HCT116 (cell line): ENCODE measurements at regions not wholly inside any gene's neighbourhood (a gene's known extent, or its start where the extent isn't known, plus 50 kb on each side); places are given as distances from the start of the nearest gene placed in this dataset.

Source experiments
- ATAC-seq: fragments of 200-7000 bp; cut with Tn5 transposase; 2 replicates; pipeline ENCODE4 v1.9.1; 2020; ENCODE audit warnings: mild to moderate bottlenecking, moderate library complexity
- BruUV-seq: library from RNA; stranded (reverse); fragments of 400-500 nt; replicated peaks from 2 replicates; lab custom pipeline; 2021; lab: Mats Ljungman, UMichigan
- CTCF ChIA-PET: fragments of 300-600 bp; sonication (Branson Sonifier 250); formaldehyde crosslinking; loops from one replicate; lab custom pipeline; 2021; ENCODE audit warnings: antibody characterized with exemption; lab: Charles Lee
- POLR2A ChIA-PET: fragments of 300-600, 350-600 bp; sonication (Branson Sonifier 250); formaldehyde crosslinking; loops from one replicate; lab custom pipeline; 2021; ENCODE audit warnings: antibody characterized with exemption; lab: Charles Lee
- RAD21 ChIA-PET, 2 experiments: fragments of 300-600 bp; sonication (Branson Sonifier 250); formaldehyde crosslinking; loops; one replicate each; lab custom pipeline; 2023; ENCODE audit warnings: low total read pairs in 2 of 2; ENCODE audit not compliant: uncharacterized antibody in 2 of 2, unreplicated experiment in 2 of 2, low non-redundant PET in 1 of 2; lab: Charles Lee
- DNase-seq: peaks from one replicate; pipeline ENCODE4 v3.0.0-alpha.2; 2010; ENCODE audit warnings: low read depth, low spot score
- H2AFZ ChIP-seq: fragments of 200-600 bp; shearing (Covaris generic), sonication (generic); 2 replicates; pipeline ENCODE4 v1.6.1; 2017; ENCODE audit warnings: low read depth, mixed run types, mixed read lengths, antibody characterized with exemption, low read length; ENCODE audit not compliant: poor library complexity, severe bottlenecking
- H3K27ac ChIP-seq: 2 replicates; pipeline ENCODE4 v1.5.1; 2012; ENCODE audit warnings: low read depth, low read length
- H3K27me3 ChIP-seq: fragments of 200-600 bp; sonication (generic); 2 replicates; pipeline ENCODE4 v1.6.1; 2016; ENCODE audit warnings: mixed run types, low read length, mixed read lengths; ENCODE audit not compliant: insufficient read depth
- H3K36me3 ChIP-seq, 2 experiments: fragments of 200-500 bp in 1 of 2; fragments of 200-600 bp in 1 of 2; sonication (Bioruptor generic) in 1 of 2; sonication (generic) in 1 of 2; 2 replicates each; pipeline versions ENCODE4 v1.5.1 to v1.6.1; 2014 to 2016; ENCODE audit warnings: low read length in 2 of 2, inconsistent platforms in 1 of 2, mixed read lengths in 1 of 2, mixed run types in 1 of 2; ENCODE audit not compliant: insufficient read depth in 2 of 2, control insufficient read depth in 1 of 2
- H3K4me1 ChIP-seq, 2 experiments: fragments of 200-600 bp in 1 of 2; sonication (generic) in 1 of 2; 2 replicates each; pipeline versions ENCODE4 v1.5.1 to v1.6.1; 2012 to 2017; ENCODE audit warnings: low read length in 2 of 2, inconsistent platforms in 1 of 2, mild to moderate bottlenecking in 1 of 2, mixed read lengths in 1 of 2, mixed run types in 1 of 2, moderate library complexity in 1 of 2; ENCODE audit not compliant: insufficient read depth in 2 of 2, control insufficient read depth in 1 of 2
- H3K4me2 ChIP-seq: fragments of 200-600 bp; sonication (generic); 2 replicates; pipeline ENCODE4 v1.6.1; 2017; ENCODE audit warnings: mixed run types, low read length, mixed read lengths
- H3K4me3 ChIP-seq, 2 experiments: fragments of 200-600 bp in 1 of 2; sonication (generic) in 1 of 2; replicated peaks in 1 of 2; 2 replicates each; pipeline ENCODE4 v1.5.1; 2011 to 2016; ENCODE audit warnings: low read length in 2 of 2, control low read depth in 1 of 2, low read depth in 1 of 2, mild to moderate bottlenecking in 1 of 2, mixed read lengths in 1 of 2, mixed run types in 1 of 2
- H3K79me2 ChIP-seq: fragments of 200-600 bp; sonication (generic); 2 replicates; pipeline ENCODE4 v1.6.1; 2017; ENCODE audit warnings: mild to moderate bottlenecking, mixed run types, low read length, moderate library complexity, mixed read lengths; ENCODE audit not compliant: insufficient read depth
- H3K9ac ChIP-seq: fragments of 200-600 bp; sonication (generic); 2 replicates; pipeline ENCODE4 v1.6.1; 2016; ENCODE audit warnings: low read length, mixed read lengths
- H3K9me2 ChIP-seq: fragments of 200-600 bp; sonication (generic), shearing (Covaris generic); 2 replicates; pipeline ENCODE4 v1.6.1; 2017; ENCODE audit warnings: mixed run types, mild to moderate bottlenecking, moderate library complexity; ENCODE audit not compliant: insufficient read depth
- H3K9me3 ChIP-seq, 2 experiments: fragments of 200-500 bp in 1 of 2; fragments of 200-600 bp in 1 of 2; sonication (Bioruptor generic) in 1 of 2; sonication (generic) in 1 of 2; 2 replicates each; pipeline ENCODE4 v1.6.1; 2014 to 2017; ENCODE audit warnings: low read length in 2 of 2, mixed read lengths in 2 of 2, inconsistent platforms in 1 of 2, low read depth in 1 of 2, mild to moderate bottlenecking in 1 of 2, mixed run types in 1 of 2, moderate library complexity in 1 of 2; ENCODE audit not compliant: control insufficient read depth in 1 of 2, insufficient read depth in 1 of 2
- H4K20me1 ChIP-seq: fragments of 200-600 bp; sonication (generic), shearing (Covaris generic); 2 replicates; pipeline ENCODE4 v1.6.1; 2017; ENCODE audit warnings: mixed run types, mild to moderate bottlenecking, moderate library complexity; ENCODE audit not compliant: insufficient read depth
- CEBPB ChIP-seq: IDR thresholded peaks from 2 replicates; pipeline ENCODE4 v1.6.1; 2012; ENCODE audit warnings: low read depth
- EGR1 ChIP-seq: IDR thresholded peaks from 2 replicates; pipeline ENCODE4 v1.6.1; 2012; ENCODE audit warnings: low read depth
- EZH2phosphoT487 ChIP-seq: fragments of 200-600 bp; IDR thresholded peaks from 2 replicates; pipeline ENCODE4 v1.6.1; 2018; ENCODE audit warnings: antibody characterized with exemption, borderline replicate concordance
- FOSL1 ChIP-seq: IDR thresholded peaks from 2 replicates; pipeline ENCODE4 v1.6.1; 2012; ENCODE audit warnings: low read depth
- JUND ChIP-seq: IDR thresholded peaks from 2 replicates; pipeline ENCODE4 v1.6.1; 2012
- POLR2A ChIP-seq: IDR thresholded peaks from 2 replicates; pipeline ENCODE4 v1.7.0; 2011; ENCODE audit warnings: borderline replicate concordance; ENCODE audit not compliant: insufficient read depth, insufficient read length; ENCODE audit errors: extremely low read depth
- RAD21 ChIP-seq: IDR thresholded peaks from 2 replicates; pipeline ENCODE4 v1.6.1; 2012; ENCODE audit warnings: low read depth, mild to moderate bottlenecking
- SIN3A ChIP-seq: IDR thresholded peaks from 2 replicates; pipeline ENCODE4 v1.6.1; 2012; ENCODE audit warnings: low read depth
- SP1 ChIP-seq: IDR thresholded peaks from 2 replicates; pipeline ENCODE4 v1.6.1; 2012; ENCODE audit warnings: low read depth
- SRF ChIP-seq: IDR thresholded peaks from 2 replicates; pipeline ENCODE4 v1.6.1; 2012; ENCODE audit warnings: low read depth
- TCF7L2 ChIP-seq: IDR thresholded peaks from 2 replicates; pipeline ENCODE4 v1.7.0; 2011; ENCODE audit warnings: borderline replicate concordance, inconsistent platforms; ENCODE audit not compliant: insufficient read depth, insufficient read length; ENCODE audit errors: extremely low read depth
- ZFX ChIP-seq: fragments of 450-650 bp; IDR thresholded peaks from 2 replicates; pipeline ENCODE4 v1.6.1; 2017
- intact Hi-C: fragments of 100-400 bp; cut with micrococcal nuclease; formaldehyde crosslinking; loops from 2 replicates; pipeline ENCODE4 v1.10.0; 2022
- TF ChIP-seq, protein P1 (sequence below): IDR thresholded peaks from 2 replicates; pipeline ENCODE4 v1.6.1; 2012; ENCODE audit warnings: low read depth
- TF ChIP-seq, protein P2 (sequence below): IDR thresholded peaks from 2 replicates; pipeline ENCODE4 v1.6.1; 2012
- TF ChIP-seq, protein P3 (sequence below): IDR thresholded peaks from 2 replicates; pipeline ENCODE4 v1.6.1; 2012

DNA sequence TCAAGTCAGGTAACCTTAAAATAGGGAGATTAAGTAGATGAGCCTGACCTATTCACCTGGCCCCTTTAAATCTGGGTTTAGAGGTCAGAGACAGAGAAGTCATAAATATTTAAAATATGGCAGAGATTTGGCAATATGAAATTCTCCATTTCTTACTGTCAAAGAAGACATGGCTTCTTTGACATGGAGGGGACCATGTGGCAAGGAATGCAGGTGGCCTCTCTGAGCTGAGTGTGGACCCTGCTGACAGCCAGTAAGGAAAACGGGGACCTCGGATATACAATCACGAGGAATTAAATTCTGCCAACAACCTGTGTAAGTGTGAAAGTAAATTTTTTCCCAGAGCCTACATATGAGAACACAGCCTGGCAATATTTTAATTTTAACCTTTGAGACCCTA is 427.5 kb upstream of the PROX1 start:
- no TSS peak for BruUV-seq
- CTCF ChIA-PET = no interaction called here

More for the DNA sequence above, 427.5 kb upstream of the PROX1 start:
- Histone ChIP-seq H3K9me3 (no peaks in the 10 kb centered on the region; a peak in 1 of 4 replicates), H4K20me1 (no peaks in the 10 kb centered on the region), H3K4me1 (no peaks in the 10 kb centered on the region), H3K4me2 (no peak overlapping the region), H3K4me3 (no peak overlapping the region), H3K9me2 (no peaks in the 10 kb centered on the region), H3K27me3 (no peaks in the 10 kb centered on the region), H3K9ac (no peak overlapping the region), H2AFZ (no peak overlapping the region), H3K36me3 (no peaks in the 10 kb centered on the region), H3K79me2 (no peaks in the 10 kb centered on the region), H3K27ac (no peak overlapping the region)
- ChIA-PET POLR2A (no interaction called here), RAD21 (no interaction called here)
- intact Hi-C loops = loop anchor here (10.0 kb wide), 1 partner anchor 435 kb away; no protein-coding TSS in a partner anchor
- no peak for TF ChIP-seq SRF
- TF ChIP-seq ZFX = no peak
- TF ChIP-seq JUND = no peak
- TF ChIP-seq EGR1 = no peak
- TF ChIP-seq EZH2phosphoT487 = no peak
- TF ChIP-seq RAD21 = no peak
- TF ChIP-seq POLR2A = no peak
- TF ChIP-seq, protein P1, sequence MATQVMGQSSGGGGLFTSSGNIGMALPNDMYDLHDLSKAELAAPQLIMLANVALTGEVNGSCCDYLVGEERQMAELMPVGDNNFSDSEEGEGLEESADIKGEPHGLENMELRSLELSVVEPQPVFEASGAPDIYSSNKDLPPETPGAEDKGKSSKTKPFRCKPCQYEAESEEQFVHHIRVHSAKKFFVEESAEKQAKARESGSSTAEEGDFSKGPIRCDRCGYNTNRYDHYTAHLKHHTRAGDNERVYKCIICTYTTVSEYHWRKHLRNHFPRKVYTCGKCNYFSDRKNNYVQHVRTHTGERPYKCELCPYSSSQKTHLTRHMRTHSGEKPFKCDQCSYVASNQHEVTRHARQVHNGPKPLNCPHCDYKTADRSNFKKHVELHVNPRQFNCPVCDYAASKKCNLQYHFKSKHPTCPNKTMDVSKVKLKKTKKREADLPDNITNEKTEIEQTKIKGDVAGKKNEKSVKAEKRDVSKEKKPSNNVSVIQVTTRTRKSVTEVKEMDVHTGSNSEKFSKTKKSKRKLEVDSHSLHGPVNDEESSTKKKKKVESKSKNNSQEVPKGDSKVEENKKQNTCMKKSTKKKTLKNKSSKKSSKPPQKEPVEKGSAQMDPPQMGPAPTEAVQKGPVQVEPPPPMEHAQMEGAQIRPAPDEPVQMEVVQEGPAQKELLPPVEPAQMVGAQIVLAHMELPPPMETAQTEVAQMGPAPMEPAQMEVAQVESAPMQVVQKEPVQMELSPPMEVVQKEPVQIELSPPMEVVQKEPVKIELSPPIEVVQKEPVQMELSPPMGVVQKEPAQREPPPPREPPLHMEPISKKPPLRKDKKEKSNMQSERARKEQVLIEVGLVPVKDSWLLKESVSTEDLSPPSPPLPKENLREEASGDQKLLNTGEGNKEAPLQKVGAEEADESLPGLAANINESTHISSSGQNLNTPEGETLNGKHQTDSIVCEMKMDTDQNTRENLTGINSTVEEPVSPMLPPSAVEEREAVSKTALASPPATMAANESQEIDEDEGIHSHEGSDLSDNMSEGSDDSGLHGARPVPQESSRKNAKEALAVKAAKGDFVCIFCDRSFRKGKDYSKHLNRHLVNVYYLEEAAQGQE = no peak
- no peak for TF ChIP-seq SIN3A
- no peak for TF ChIP-seq FOSL1
- TF ChIP-seq, protein P2, sequence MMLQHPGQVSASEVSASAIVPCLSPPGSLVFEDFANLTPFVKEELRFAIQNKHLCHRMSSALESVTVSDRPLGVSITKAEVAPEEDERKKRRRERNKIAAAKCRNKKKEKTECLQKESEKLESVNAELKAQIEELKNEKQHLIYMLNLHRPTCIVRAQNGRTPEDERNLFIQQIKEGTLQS = no peak
- TF ChIP-seq, protein P3, sequence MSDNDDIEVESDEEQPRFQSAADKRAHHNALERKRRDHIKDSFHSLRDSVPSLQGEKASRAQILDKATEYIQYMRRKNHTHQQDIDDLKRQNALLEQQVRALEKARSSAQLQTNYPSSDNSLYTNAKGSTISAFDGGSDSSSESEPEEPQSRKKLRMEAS = no peak
- TF ChIP-seq TCF7L2 = no peak
- TF ChIP-seq SP1 = no peak
- no peak for TF ChIP-seq CEBPB
- ATAC-seq = no peak
- DNase-seq = no peak
